WI38 (cell line): ENCODE measurements at regions not wholly inside any gene's neighbourhood (a gene's known extent, or its start where the extent isn't known, plus 50 kb on each side); places are given as distances from the start of the nearest gene placed in this dataset.

Experiments used
- H3K4me3 ChIP-seq: 2 replicates; pipeline ENCODE4 v1.5.1; 2011; ENCODE audit warnings: low read depth, mild to moderate bottlenecking, control low read depth, low read length
- CTCF ChIP-seq: IDR thresholded peaks from 2 replicates; pipeline ENCODE4 v1.5.1; 2012; ENCODE audit warnings: low read depth, mild to moderate bottlenecking, control low read depth, low read length

DNA sequence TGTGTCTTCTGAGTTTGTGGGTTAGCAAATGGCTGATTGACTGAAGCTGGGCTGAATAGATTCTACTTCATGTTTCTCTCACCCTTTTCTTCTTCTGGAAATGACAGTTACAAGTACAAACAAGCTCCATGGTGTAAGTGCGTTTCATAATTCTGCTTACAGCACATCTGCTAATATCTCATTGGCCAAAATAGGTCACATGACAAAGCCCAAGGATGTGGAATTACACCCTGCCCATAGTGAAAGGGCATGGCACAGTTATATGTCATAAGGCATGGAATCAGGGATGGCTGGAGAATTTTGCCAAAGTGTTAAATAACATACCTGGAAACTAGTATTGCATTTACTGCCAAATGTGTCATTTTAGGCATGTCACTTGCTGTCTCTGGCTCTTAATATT lies 327.2 kb downstream of the NKX6-1 start:
- no peak overlapping the region for H3K4me3 ChIP-seq
- TF ChIP-seq CTCF, result no peak

DNA sequence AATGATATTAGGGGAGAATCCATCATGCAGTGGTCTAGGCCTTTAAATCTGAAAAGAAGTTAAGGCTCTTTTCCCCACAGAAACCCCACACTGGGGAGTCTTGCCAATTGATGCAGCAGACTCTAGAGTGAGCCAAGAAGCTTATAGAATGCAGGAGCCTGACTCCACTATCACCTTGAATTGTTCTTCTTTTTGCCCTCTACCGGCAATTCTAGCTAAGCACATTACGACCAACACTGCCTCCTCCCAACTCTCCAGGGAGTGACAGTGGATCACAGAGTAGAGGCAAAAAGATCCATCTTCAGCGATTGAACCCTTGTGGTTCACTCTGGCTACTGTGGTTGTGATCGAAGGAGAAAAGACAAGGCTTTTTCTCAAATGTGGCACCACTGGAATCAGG lies 331.5 kb downstream of the NKX6-1 start:
- TF ChIP-seq CTCF, result no peak

DNA sequence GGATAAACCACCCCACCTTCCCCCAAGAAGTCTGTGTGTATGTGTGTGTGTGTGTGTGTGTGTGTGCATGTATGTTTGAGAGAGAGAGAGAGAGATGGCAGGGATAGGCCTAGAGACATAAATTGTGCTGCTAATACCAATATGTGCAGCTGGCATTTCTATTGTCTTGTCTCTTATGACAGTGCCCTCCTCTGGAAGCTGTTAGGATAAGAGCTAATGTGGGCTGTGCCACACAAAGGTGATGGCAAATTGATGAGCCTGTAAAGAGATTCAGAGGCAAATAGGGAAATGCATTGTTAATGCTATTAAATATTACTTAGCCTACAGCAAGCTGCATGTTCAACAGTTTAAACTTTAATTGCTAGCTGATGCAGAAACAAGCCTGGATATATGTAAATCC lies 332.0 kb downstream of the NKX6-1 start:
- TF ChIP-seq CTCF, result no peak

More for the DNA sequence above, 331.5 kb downstream of the NKX6-1 start:
- no peak overlapping the region for H3K4me3 ChIP-seq

GRCh38 chr4:84166486-84166885 lies 332.6 kb downstream of the NKX6-1 start:
- TF ChIP-seq CTCF, result no peak
- no peak overlapping the region for H3K4me3 ChIP-seq

More for the DNA sequence above, 332.0 kb downstream of the NKX6-1 start:
- no peak overlapping the region for H3K4me3 ChIP-seq

DNA sequence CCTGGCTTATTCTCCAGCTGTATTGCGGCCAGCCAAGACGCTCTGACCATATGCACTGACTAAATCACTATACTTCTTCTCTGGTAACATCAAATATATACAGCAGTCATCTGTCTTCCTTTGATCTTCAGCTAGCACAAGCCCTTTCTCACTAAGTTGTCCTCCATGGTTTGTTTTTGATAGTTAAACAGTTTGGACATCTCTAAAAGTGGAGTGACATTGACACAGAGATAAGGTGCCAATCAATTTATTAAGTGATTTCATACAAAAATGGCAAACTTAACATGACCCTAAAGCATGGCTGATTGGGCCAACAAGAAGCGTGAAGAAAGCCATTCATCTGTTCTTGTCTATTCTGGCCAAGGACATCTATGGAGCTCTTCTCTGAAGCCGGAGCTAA lies 334.9 kb downstream of the NKX6-1 start:
- no peak overlapping the region for H3K4me3 ChIP-seq
- TF ChIP-seq CTCF, result no peak

DNA sequence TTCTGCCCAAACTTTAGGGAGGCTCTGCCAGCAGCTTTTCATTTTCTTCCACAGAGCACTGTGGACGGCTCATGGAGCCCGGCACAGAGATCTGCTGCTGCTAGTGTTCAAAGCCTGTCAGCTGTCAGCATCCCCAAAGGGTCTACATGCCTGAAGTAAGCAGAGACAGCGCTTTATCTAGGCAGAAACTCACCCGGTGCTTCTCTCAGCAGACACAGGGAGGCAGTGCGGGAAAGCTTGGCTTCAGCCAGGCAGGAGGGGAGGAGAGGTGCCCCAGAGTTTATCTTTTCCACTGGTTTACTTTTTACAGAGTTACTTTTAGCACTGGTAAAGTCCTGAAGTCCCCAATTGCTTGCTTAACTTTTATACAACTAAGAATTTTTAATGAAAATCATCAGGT lies 339.3 kb downstream of the NKX6-1 start:
- no peak overlapping the region for H3K4me3 ChIP-seq
- no peak for TF ChIP-seq CTCF

- H3K4me3 ChIP-seq, result no peak overlapping the region
- no peak for TF ChIP-seq CTCF
Observed at GRCh38 chr4:84158670-84159069, 340.4 kb downstream of the NKX6-1 start.
